Trophoblast cell (in vitro differentiated cells and primary cell): ENCODE measurements at regions not wholly inside any gene's neighbourhood (a gene's known extent, or its start where the extent isn't known, plus 50 kb on each side); places are given as distances from the start of the nearest gene placed in this dataset.

Experiments
- DNase-seq, 2 donors: peaks; one replicate each; pipeline ENCODE4 v3.0.0-alpha.2; 2016
- H2AFZ ChIP-seq: 2 replicates; pipeline ENCODE4 v1.6.1; 2013; ENCODE audit warnings: low read length, moderate library complexity, mild to moderate bottlenecking; ENCODE audit not compliant: insufficient read depth, poor library complexity
- H2AK5ac ChIP-seq: 2 replicates; pipeline ENCODE4 v1.6.1; 2013; ENCODE audit warnings: mild to moderate bottlenecking, low read length
- H2BK120ac ChIP-seq: 2 replicates; pipeline ENCODE4 v1.6.1; 2013; ENCODE audit warnings: low read length, mild to moderate bottlenecking, moderate library complexity; ENCODE audit not compliant: insufficient read depth, poor library complexity
- H2BK12ac ChIP-seq: 2 replicates; pipeline ENCODE4 v1.6.1; 2013; ENCODE audit warnings: mild to moderate bottlenecking, low read length, moderate library complexity
- H2BK5ac ChIP-seq: 2 replicates; pipeline ENCODE4 v1.6.1; 2013; ENCODE audit warnings: low read length, low read depth, moderate library complexity, mild to moderate bottlenecking; ENCODE audit not compliant: poor library complexity
- H3K14ac ChIP-seq: 2 replicates; pipeline ENCODE4 v1.6.1; 2013; ENCODE audit warnings: mild to moderate bottlenecking, low read length
- H3K18ac ChIP-seq: 2 replicates; pipeline ENCODE4 v1.6.1; 2013; ENCODE audit warnings: mild to moderate bottlenecking, low read length
- H3K23ac ChIP-seq: 2 replicates; pipeline ENCODE4 v1.6.1; 2013; ENCODE audit warnings: low read length
- H3K27ac ChIP-seq: 2 replicates; pipeline ENCODE4 v1.5.1; 2013; ENCODE audit warnings: low read depth, mild to moderate bottlenecking, inconsistent platforms, low read length, moderate library complexity
- H3K27me3 ChIP-seq: 2 replicates; pipeline ENCODE4 v1.6.1; 2013; ENCODE audit warnings: inconsistent platforms, mild to moderate bottlenecking, low read length, moderate library complexity; ENCODE audit not compliant: insufficient read depth
- H3K36me3 ChIP-seq, 2 experiments: 1 replicate in 1 of 2; 2 replicates in 1 of 2; pipeline ENCODE4 v1.6.1; 2013; ENCODE audit warnings: low read length in 2 of 2, mild to moderate bottlenecking in 2 of 2, moderate library complexity in 1 of 2; ENCODE audit not compliant: insufficient read depth in 2 of 2, control insufficient read depth in 1 of 2
- H3K4ac ChIP-seq: 2 replicates; pipeline ENCODE4 v1.6.1; 2013; ENCODE audit warnings: low read depth, mild to moderate bottlenecking, low read length, moderate library complexity
- H3K4me1 ChIP-seq, 2 experiments: 1 replicate in 1 of 2; 2 replicates in 1 of 2; pipeline ENCODE4 v1.6.1; 2013; ENCODE audit warnings: low read length in 2 of 2, mild to moderate bottlenecking in 2 of 2, moderate library complexity in 1 of 2; ENCODE audit not compliant: insufficient read depth in 2 of 2, control insufficient read depth in 1 of 2
- H3K4me2 ChIP-seq: 2 replicates; pipeline ENCODE4 v1.6.1; 2013; ENCODE audit warnings: inconsistent platforms, mild to moderate bottlenecking, low read length, moderate library complexity
- H3K4me3 ChIP-seq: 2 replicates; pipeline ENCODE4 v1.5.1; 2013; ENCODE audit warnings: mild to moderate bottlenecking, low read depth, low read length, inconsistent platforms
- H3K79me1 ChIP-seq: one replicate; pipeline ENCODE4 v1.6.1; 2013; ENCODE audit warnings: low read length
- H3K79me2 ChIP-seq: 2 replicates; pipeline ENCODE4 v1.6.1; 2013; ENCODE audit warnings: low read length, mild to moderate bottlenecking; ENCODE audit not compliant: control insufficient read depth, insufficient read depth, poor library complexity
- H3K9ac ChIP-seq: 2 replicates; pipeline ENCODE4 v1.6.1; 2013; ENCODE audit warnings: mild to moderate bottlenecking, low read length
- H3K9me3 ChIP-seq: 2 replicates; pipeline ENCODE4 v1.6.1; 2013; ENCODE audit warnings: low read depth, mild to moderate bottlenecking, control low read depth, inconsistent platforms, low read length; ENCODE audit not compliant: insufficient read depth
- H4K12ac ChIP-seq: 2 replicates; pipeline ENCODE4 v1.6.1; 2013; ENCODE audit warnings: low read depth, mild to moderate bottlenecking, low read length, moderate library complexity
- H4K8ac ChIP-seq: 2 replicates; pipeline ENCODE4 v1.6.1; 2013; ENCODE audit warnings: low read depth, mild to moderate bottlenecking, low read length, moderate library complexity
- H4K91ac ChIP-seq: one replicate; pipeline ENCODE4 v1.6.1; 2013; ENCODE audit warnings: low read depth, mild to moderate bottlenecking, low read length, moderate library complexity
- WGBS: extraction: QIAGEN DNeasy Blood & Tissue Kit; methylation state at CpG from one replicate; pipeline ENCODE4 v1.1.7; 2013; ENCODE audit warnings: missing lambda C conversion rate; ENCODE audit not compliant: insufficient read length, insufficient coverage; ENCODE audit errors: extremely low coverage; 5-methylcytosine and 5-hydroxymethylcytosine counted together

DNA sequence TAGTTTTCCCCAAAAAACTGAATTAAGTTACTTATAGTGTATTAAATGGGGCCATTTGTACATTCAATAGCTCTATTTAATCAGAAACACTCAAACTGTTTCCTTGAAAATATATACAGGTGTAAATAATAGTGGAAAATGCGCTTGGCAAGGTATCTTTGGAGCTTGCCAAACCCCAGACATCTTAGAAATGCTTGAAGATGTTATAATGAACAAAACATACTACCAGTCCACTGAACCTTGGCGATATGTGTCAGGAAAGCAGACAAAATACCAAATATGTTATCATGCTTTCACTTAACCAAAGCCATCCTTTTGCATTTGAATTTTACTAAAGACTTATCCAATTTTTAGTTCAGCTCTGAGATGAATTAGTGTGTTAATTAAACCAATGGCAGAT, 352.7 kb upstream of the SEMA3A start:
- no peak overlapping the region for H4K12ac ChIP-seq
- H3K79me1 ChIP-seq: peaks cover 2% of the 10 kb centered on the region
- no CpG with 5 or more reads among the region's 2 CpGs for WGBS

DNA sequence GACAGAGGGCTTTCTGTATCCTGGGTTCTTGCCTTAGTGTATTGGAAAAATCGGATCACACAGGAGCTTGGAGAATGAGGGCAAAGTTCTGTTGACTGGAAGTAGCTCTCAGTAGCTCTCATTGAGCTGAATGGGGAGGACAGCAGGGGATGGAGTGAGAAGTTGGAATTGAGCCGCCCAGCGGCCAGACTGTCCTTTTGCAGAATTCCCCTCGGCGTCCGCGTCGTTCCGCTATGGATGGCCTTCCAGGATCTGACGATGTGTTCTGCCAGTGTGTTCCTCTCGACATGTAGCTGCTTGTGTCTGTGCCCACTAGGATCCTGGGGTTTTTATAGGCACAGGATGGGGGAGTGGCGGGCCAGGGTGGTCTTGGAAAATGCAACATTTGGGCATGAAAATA, 351.8 kb upstream of the SEMA3A start:
- Histone ChIP-seq H2BK12ac (peak overlapping the region; percentile 25), H2BK120ac (no peak overlapping the region), H3K9me3 (no peaks in the 10 kb centered on the region), H3K4me3 (no peak overlapping the region), H2BK5ac (no peak overlapping the region), H3K4me1 (no peaks in the 10 kb centered on the region), H3K27me3 (no peaks in the 10 kb centered on the region), H3K27ac (no peak overlapping the region), H3K14ac (no peak overlapping the region), H4K12ac (no peak overlapping the region), H3K79me2 (no peaks in the 10 kb centered on the region), H3K79me1 (peaks cover 2% of the 10 kb centered on the region), H3K36me3 (no peaks in the 10 kb centered on the region), H2AK5ac (no peak overlapping the region), H3K4ac (no peak overlapping the region), H4K91ac (no peak overlapping the region), H4K8ac (no peak overlapping the region), H2AFZ (no peak overlapping the region), H3K4me2 (no peak overlapping the region), H3K9ac (no peak overlapping the region), H3K23ac (no peak overlapping the region), H3K18ac (no peak overlapping the region)
- no CpG with 5 or more reads among the region's 12 CpGs for WGBS
- DNase-seq: peak in 1 of 2 donors; percentile 29

More for the DNA sequence above, 352.7 kb upstream of the SEMA3A start:
- no peak overlapping the region for H4K8ac ChIP-seq
- no peak overlapping the region for H2BK120ac ChIP-seq
- no peak overlapping the region for H3K4me3 ChIP-seq
- H3K9me3 ChIP-seq: no peaks in the 10 kb centered on the region
- H3K18ac ChIP-seq: no peak overlapping the region
- H3K4ac ChIP-seq: no peak overlapping the region
- H3K14ac ChIP-seq: no peak overlapping the region
- H2AFZ ChIP-seq: no peak overlapping the region
- no peak overlapping the region for H4K91ac ChIP-seq
- no peak overlapping the region for H3K9ac ChIP-seq
- H2AK5ac ChIP-seq: no peak overlapping the region
- no peak overlapping the region for H2BK5ac ChIP-seq
- DNase-seq: no peak
- H3K79me2 ChIP-seq: no peaks in the 10 kb centered on the region
- no peak overlapping the region for H3K4me2 ChIP-seq
- no peak overlapping the region for H3K27ac ChIP-seq
- H3K23ac ChIP-seq: no peak overlapping the region
- no peaks in the 10 kb centered on the region for H3K4me1 ChIP-seq
- H3K27me3 ChIP-seq: no peaks in the 10 kb centered on the region
- H2BK12ac ChIP-seq: no peak overlapping the region
- no peaks in the 10 kb centered on the region for H3K36me3 ChIP-seq

DNA sequence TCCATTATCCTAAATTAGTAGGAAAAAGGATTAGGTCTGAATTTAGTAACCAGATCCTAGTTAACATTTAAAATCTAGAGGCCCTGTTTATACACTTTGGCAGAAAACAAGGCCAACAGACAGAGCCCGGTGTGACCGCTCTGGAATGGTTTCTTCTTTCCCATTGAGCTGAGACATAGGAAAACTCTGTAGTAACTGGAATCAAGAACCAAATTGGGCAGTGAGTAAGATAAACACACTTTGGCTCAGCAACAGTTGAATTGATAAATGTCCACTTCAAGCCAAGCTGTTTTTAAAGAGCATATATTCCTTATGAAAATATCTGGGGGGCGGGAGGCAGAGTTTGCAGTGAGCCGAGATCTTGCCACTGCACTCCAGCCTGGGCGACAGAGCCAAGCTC, 343.7 kb upstream of the SEMA3A start:
- Histone ChIP-seq H3K9ac (no peak overlapping the region), H3K23ac (no peak overlapping the region), H3K36me3 (no peaks in the 10 kb centered on the region), H2AK5ac (no peak overlapping the region), H3K4me1 (peaks cover 0 to 4% of the 10 kb centered on the region in 2 experiments), H3K4ac (no peak overlapping the region), H3K4me2 (no peak overlapping the region), H4K12ac (no peak overlapping the region), H4K8ac (no peak overlapping the region), H3K27ac (no peak overlapping the region), H3K18ac (no peak overlapping the region), H2BK12ac (no peak overlapping the region), H2BK120ac (no peak overlapping the region), H3K9me3 (no peaks in the 10 kb centered on the region), H4K91ac (no peak overlapping the region), H3K14ac (no peak overlapping the region), H3K4me3 (no peak overlapping the region), H3K79me1 (no peaks in the 10 kb centered on the region), H3K27me3 (no peaks in the 10 kb centered on the region), H3K79me2 (no peaks in the 10 kb centered on the region), H2BK5ac (no peak overlapping the region), H2AFZ (no peak overlapping the region)
- no CpG with 5 or more reads among the region's 5 CpGs for WGBS
- no peak for DNase-seq

DNA sequence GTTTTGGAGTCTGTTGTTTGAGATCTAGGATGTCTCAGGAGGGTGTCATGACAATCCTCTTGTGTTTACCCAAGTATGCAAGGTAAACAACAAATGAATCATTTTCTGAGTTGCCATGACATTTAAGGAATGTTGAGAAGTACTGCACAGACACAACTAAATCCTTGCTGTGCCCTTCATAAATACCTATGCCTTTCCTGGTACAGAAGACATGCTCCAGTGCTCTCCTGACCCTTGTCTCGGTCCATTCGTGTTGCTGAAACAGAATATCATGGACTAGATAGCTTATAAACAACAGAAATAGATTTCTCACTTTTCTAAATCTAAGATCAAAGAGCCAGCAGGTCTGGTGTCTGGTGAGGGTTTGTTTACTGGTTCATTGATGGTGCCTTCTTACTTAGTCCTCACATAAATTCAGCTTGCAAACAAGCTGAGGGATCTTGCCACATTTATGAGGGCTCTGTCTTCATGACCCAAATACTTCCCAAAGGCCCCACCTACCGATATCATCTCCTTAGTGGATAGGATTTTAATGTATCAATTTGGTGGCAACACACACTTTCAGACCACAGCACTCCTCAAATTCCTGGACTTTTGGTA, 341.8 kb upstream of the SEMA3A start:
- Histone ChIP-seq H3K23ac (no peak overlapping the region), H3K4me3 (no peak overlapping the region), H3K27me3 (no peaks in the 10 kb centered on the region), H3K27ac (no peak overlapping the region), H3K4me2 (no peak overlapping the region), H2AK5ac (no peak overlapping the region), H3K79me2 (no peaks in the 10 kb centered on the region), H3K9ac (no peak overlapping the region), H3K79me1 (no peaks in the 10 kb centered on the region), H4K8ac (no peak overlapping the region), H2BK5ac (no peak overlapping the region), H2AFZ (no peak overlapping the region), H3K4ac (no peak overlapping the region), H3K14ac (no peak overlapping the region), H3K4me1 (peaks cover 0 to 4% of the 10 kb centered on the region in 2 experiments), H3K18ac (no peak overlapping the region), H3K36me3 (no peaks in the 10 kb centered on the region), H4K12ac (no peak overlapping the region), H2BK12ac (peak overlapping the region; percentile 40), H3K9me3 (no peaks in the 10 kb centered on the region), H4K91ac (no peak overlapping the region), H2BK120ac (no peak overlapping the region)
- WGBS: no CpG with 5 or more reads among the region's 3 CpGs
- DNase-seq: peak; percentile 20 to 87
